Activated CD8-positive, alpha-beta T cell treated with anti-CD3 and anti-CD28 coated beads, Interleukin-2, amount 10 ng/mL, durations not matched to agents 7 days and 5 days (primary cell): ENCODE measurements at regions not wholly inside any gene's neighbourhood (a gene's known extent, or its start where the extent isn't known, plus 50 kb on each side); places are given as distances from the start of the nearest gene placed in this dataset.
"Not testable (repeated sequence)": the region's sequence is repeated elsewhere in the genome, so short reads cannot be mapped to it uniquely, and the experiment has no call there.

ENCODE experiments used
- ATAC-seq: fragments of 150-1000 bp; cut with Tn5 transposase; one replicate; pipeline ENCODE4 v1.10.0; 2021; ENCODE audit warnings: moderate library complexity
- CTCF ChIA-PET: fragments of 350-600 bp; sonication (Branson Sonifier 250); formaldehyde crosslinking; loops from one replicate; lab custom pipeline; 2021; ENCODE audit warnings: antibody characterized with exemption; lab: Charles Lee
- POLR2A ChIA-PET: fragments of 350-600 bp; sonication (Branson Sonifier 250); formaldehyde crosslinking; loops from one replicate; lab custom pipeline; 2021; ENCODE audit warnings: antibody characterized with exemption; lab: Charles Lee
- DNase-seq: peaks from one replicate; pipeline ENCODE4 v3.0.0-alpha.2; 2020
- H3K27ac Mint-ChIP-seq: one replicate; pipeline ENCODE4 v1.8.0; 2021; ENCODE audit warnings: mild to moderate bottlenecking, mixed read lengths
- H3K27me3 Mint-ChIP-seq: one replicate; pipeline ENCODE4 v1.8.0; 2021; ENCODE audit warnings: low read depth, mixed read lengths
- H3K36me3 Mint-ChIP-seq: one replicate; pipeline ENCODE4 v1.8.0; 2021; ENCODE audit warnings: low read depth, mixed read lengths
- H3K4me1 Mint-ChIP-seq: one replicate; pipeline ENCODE4 v1.8.0; 2021; ENCODE audit warnings: low read depth, mixed read lengths
- H3K4me3 Mint-ChIP-seq: one replicate; pipeline ENCODE4 v1.8.0; 2021; ENCODE audit warnings: mild to moderate bottlenecking, mixed read lengths
- H3K9me3 Mint-ChIP-seq: one replicate; pipeline ENCODE4 v1.8.0; 2022; ENCODE audit warnings: mixed read lengths; ENCODE audit not compliant: insufficient read depth

- POLR2A ChIA-PET = no interaction called here
- H3K4me1 Mint-ChIP-seq = no peaks in the 10 kb centered on the region
Observed at GRCh38 chr3:150127011-150127490, 156.4 kb upstream of the PFN2 start.

GRCh38 chr3:150124142-150124541 is 153.4 kb upstream of the PFN2 start:
- H3K9me3 Mint-ChIP-seq = no peaks in the 10 kb centered on the region
- ChIA-PET POLR2A (no interaction called here), CTCF (no interaction called here)
- ATAC-seq (no peak), DNase-seq (no peak)
- peaks cover 8% of the 10 kb centered on the region for H3K27me3 Mint-ChIP-seq
- H3K4me3 Mint-ChIP-seq = no peak overlapping the region
- no peaks in the 10 kb centered on the region for H3K4me1 Mint-ChIP-seq
- H3K27ac Mint-ChIP-seq = no peak overlapping the region
- H3K36me3 Mint-ChIP-seq = no peaks in the 10 kb centered on the region

More at GRCh38 chr3:150127011-150127490, 156.4 kb upstream of the PFN2 start:
- ATAC-seq (no peak), DNase-seq (no peak)
- Mint-ChIP-seq H3K27me3 (peaks cover 9% of the 10 kb centered on the region), H3K4me3 (no peak overlapping the region), H3K36me3 (no peaks in the 10 kb centered on the region), H3K27ac (no peak overlapping the region), H3K9me3 (no peaks in the 10 kb centered on the region)
- CTCF ChIA-PET = no interaction called here

- H3K36me3 Mint-ChIP-seq, POLR2A ChIA-PET, CTCF ChIA-PET, H3K27me3 Mint-ChIP-seq, ATAC-seq, H3K27ac Mint-ChIP-seq, H3K4me3 Mint-ChIP-seq, DNase-seq, H3K9me3 Mint-ChIP-seq, H3K4me1 Mint-ChIP-seq: not testable (repeated sequence)
Observed at GRCh38 chr3:150123249-150123648, 152.6 kb upstream of the PFN2 start.

- ATAC-seq (no peak), DNase-seq (no peak)
- Mint-ChIP-seq H3K27ac (no peak overlapping the region), H3K4me3 (no peak overlapping the region), H3K9me3 (no peaks in the 10 kb centered on the region), H3K36me3 (no peaks in the 10 kb centered on the region), H3K4me1 (no peaks in the 10 kb centered on the region), H3K27me3 (peaks cover 18% of the 10 kb centered on the region)
- ChIA-PET POLR2A (no interaction called here), CTCF (no interaction called here)
Observed at GRCh38 chr3:150118219-150118618, 147.5 kb upstream of the PFN2 start.

- Mint-ChIP-seq H3K4me1 (no peaks in the 10 kb centered on the region), H3K27ac (no peak overlapping the region), H3K4me3 (no peak overlapping the region), H3K9me3 (no peaks in the 10 kb centered on the region), H3K27me3 (peaks cover 17% of the 10 kb centered on the region), H3K36me3 (no peaks in the 10 kb centered on the region)
- POLR2A ChIA-PET = no interaction called here
- CTCF ChIA-PET = no interaction called here
- ATAC-seq (no peak), DNase-seq (no peak)
Observed at GRCh38 chr3:150117076-150117475, 146.4 kb upstream of the PFN2 start.

GRCh38 chr3:150116196-150116595 is 145.5 kb upstream of the PFN2 start:
- Mint-ChIP-seq H3K27ac (no peak overlapping the region), H3K4me3 (no peak overlapping the region), H3K36me3 (no peaks in the 10 kb centered on the region), H3K4me1 (no peaks in the 10 kb centered on the region), H3K27me3 (peaks cover 17% of the 10 kb centered on the region), H3K9me3 (no peaks in the 10 kb centered on the region)
- no peak for DNase-seq
- ChIA-PET POLR2A (no interaction called here), CTCF (interaction anchor here (2.1 kb wide), 1 partner anchor 68 kb away, joined by 6 read pairs; no protein-coding TSS in a partner anchor)
- ATAC-seq = no peak

GRCh38 chr3:150114873-150115540 is 144.3 kb upstream of the PFN2 start:
- ChIA-PET POLR2A (no interaction called here), CTCF (interaction anchor here (2.1 kb wide), 1 partner anchor 69 kb away, joined by 6 read pairs; no protein-coding TSS in a partner anchor)
- peaks cover 20% of the 10 kb centered on the region for H3K27me3 Mint-ChIP-seq
- DNase-seq (no peak), ATAC-seq (no peak)
- no peaks in the 10 kb centered on the region for H3K9me3 Mint-ChIP-seq
- no peak overlapping the region for H3K4me3 Mint-ChIP-seq
- H3K4me1 Mint-ChIP-seq = no peaks in the 10 kb centered on the region
- H3K36me3 Mint-ChIP-seq = no peaks in the 10 kb centered on the region
- no peak overlapping the region for H3K27ac Mint-ChIP-seq

GRCh38 chr3:150114273-150114672 is 143.6 kb upstream of the PFN2 start:
- H3K27ac Mint-ChIP-seq = no peak overlapping the region
- no peaks in the 10 kb centered on the region for H3K9me3 Mint-ChIP-seq
- DNase-seq (no peak), ATAC-seq (no peak)
- H3K4me3 Mint-ChIP-seq = no peak overlapping the region
- CTCF ChIA-PET = interaction anchor here (2.1 kb wide), 1 partner anchor 70 kb away, joined by 6 read pairs; no protein-coding TSS in a partner anchor
- no peaks in the 10 kb centered on the region for H3K36me3 Mint-ChIP-seq
- H3K27me3 Mint-ChIP-seq = peaks cover 19% of the 10 kb centered on the region
- POLR2A ChIA-PET = no interaction called here
- H3K4me1 Mint-ChIP-seq = no peaks in the 10 kb centered on the region

GRCh38 chr3:150110097-150110496 is 139.4 kb upstream of the PFN2 start:
- ChIA-PET POLR2A (no interaction called here), CTCF (no interaction called here)
- ATAC-seq (no peak), DNase-seq (no peak)
- no peaks in the 10 kb centered on the region for H3K9me3 Mint-ChIP-seq
- H3K4me3 Mint-ChIP-seq = no peak overlapping the region
- no peaks in the 10 kb centered on the region for H3K4me1 Mint-ChIP-seq
- H3K27ac Mint-ChIP-seq = no peak overlapping the region
- H3K36me3 Mint-ChIP-seq = no peaks in the 10 kb centered on the region
- H3K27me3 Mint-ChIP-seq = peaks cover 22% of the 10 kb centered on the region

GRCh38 chr3:150107429-150108175 is 136.9 kb upstream of the PFN2 start:
- DNase-seq = no peak
- no peak overlapping the region for H3K27ac Mint-ChIP-seq
- no peaks in the 10 kb centered on the region for H3K36me3 Mint-ChIP-seq
- H3K4me3 Mint-ChIP-seq = no peak overlapping the region
- POLR2A ChIA-PET = no interaction called here
- H3K4me1 Mint-ChIP-seq = no peaks in the 10 kb centered on the region
- H3K9me3 Mint-ChIP-seq = no peaks in the 10 kb centered on the region
- CTCF ChIA-PET = no interaction called here
- peaks cover 21% of the 10 kb centered on the region for H3K27me3 Mint-ChIP-seq
- ATAC-seq = no peak

GRCh38 chr3:150106740-150107428 is 136.2 kb upstream of the PFN2 start:
- no peak overlapping the region for H3K27ac Mint-ChIP-seq
- H3K36me3 Mint-ChIP-seq = no peaks in the 10 kb centered on the region
- CTCF ChIA-PET = no interaction called here
- no peak overlapping the region for H3K4me3 Mint-ChIP-seq
- DNase-seq (no peak), ATAC-seq (no peak)
- no peaks in the 10 kb centered on the region for H3K4me1 Mint-ChIP-seq
- H3K9me3 Mint-ChIP-seq = no peaks in the 10 kb centered on the region
- POLR2A ChIA-PET = no interaction called here
- H3K27me3 Mint-ChIP-seq = peaks cover 21% of the 10 kb centered on the region
